Heart left ventricle (tissue), 16 donors: ENCODE measurements at regions not wholly inside any gene's neighbourhood (a gene's known extent, or its start where the extent isn't known, plus 50 kb on each side); places are given as distances from the start of the nearest gene placed in this dataset.

Experiments
- ATAC-seq, 4 donors: fragments of 200-7000 bp; cut with Tn5 transposase; one replicate each; pipeline ENCODE4 v1.9.1; 2020 to 2022; ENCODE audit warnings: moderate library complexity in 4 of 4, mild to moderate bottlenecking in 3 of 4, moderate number of reproducible peaks in 1 of 4
- DNase-seq, 5 donors: peaks; one replicate each; pipeline ENCODE4 v3.0.0-alpha.2; 2020
- H3K27ac ChIP-seq, 12 donors: fragments of 200-600 bp; sonication (generic) in 4 of 12; one replicate each; pipeline versions ENCODE4 v1.5.0 to v1.8.0; 2016 to 2022; ENCODE audit warnings: mild to moderate bottlenecking in 2 of 12
- H3K27me3 ChIP-seq, 9 donors: fragments of 200-600 bp; sonication (generic) in 2 of 9; one replicate each; pipeline versions ENCODE4 v1.5.1 to v1.8.0; 2016 to 2022; ENCODE audit warnings: mild to moderate bottlenecking in 3 of 9
- H3K36me3 ChIP-seq, 9 donors: fragments of 200-600 bp; sonication (generic) in 2 of 9; one replicate each; pipeline versions ENCODE4 v1.5.0 to v1.8.0; 2018 to 2022; ENCODE audit warnings: mild to moderate bottlenecking in 2 of 9
- H3K4me1 ChIP-seq, 12 donors: fragments of 200-600 bp; sonication (generic) in 4 of 12; one replicate each; pipeline versions ENCODE4 v1.5.0 to v1.8.0; 2016 to 2022; ENCODE audit warnings: mild to moderate bottlenecking in 3 of 12
- H3K4me3 ChIP-seq, 12 donors: fragments of 200-600 bp; sonication (generic) in 4 of 12; one replicate each; pipeline versions ENCODE4 v1.5.0 to v1.8.0; 2017 to 2022; ENCODE audit warnings: mild to moderate bottlenecking in 9 of 12, moderate library complexity in 4 of 12
- H3K9me3 ChIP-seq, 12 donors: fragments of 200-600 bp; sonication (generic) in 4 of 12; one replicate each; pipeline versions ENCODE4 v1.5.0 to v1.8.0; 2016 to 2022; ENCODE audit warnings: mild to moderate bottlenecking in 1 of 12
- POLR2A ChIP-seq, 2 donors: fragments of 450-650 bp; IDR thresholded peaks; one replicate each; pipeline ENCODE4 v1.6.1; 2017; ENCODE audit warnings: antibody characterized with exemption in 2 of 2, mild to moderate bottlenecking in 2 of 2, moderate library complexity in 2 of 2
- WGBS, 4 donors: extraction: QIAGEN DNeasy Blood & Tissue Kit in 2 of 4; methylation state at CpG; one replicate each; pipeline versions ENCODE4 v1.1.5 to v1.1.7; 2013 to 2018; 5-methylcytosine and 5-hydroxymethylcytosine counted together
- intact Hi-C, 10 donors: fragments of 100-400 bp; cut with DNase I; formaldehyde crosslinking; loops; one replicate each; pipeline versions ENCODE4 v1.11.1 to v1.14.2; 2022
- TF ChIP-seq, protein P1 (sequence below), 12 donors: fragments of 200-600 bp; sonication (generic) in 4 of 12; IDR thresholded peaks; one replicate each; pipeline versions ENCODE4 v1.5.0 to v1.8.0; 2018 to 2022; ENCODE audit warnings: antibody characterized with exemption in 12 of 12, mild to moderate bottlenecking in 5 of 12
- donor health status: ischemic (EF 13 %, LVEDD 7.1; RV severe dilation, severe dysfunction).
- donor health status: healthy with polysubstance abuse.
- donor health status: DM: no; HTN: yes; CAD: no.
- donor health status: DM: no; HTN: no; CAD: no.
- donor health status: ischemic (EF 25% LVEDD 6.9; RV normal size, moderate dysfunction).
- donor health status: ischemic (EF 25% LVEDD 5.7; RV mildly dilated, moderate dysfunction).
- donor health status: healthy.
- donor health status: DM: yes; HTN: yes; CAD: no.
- donor health status: ischemic (EF 35%, LVEDD 5.7; RV mildly dilated, moderate dysfunction).
- donor health status: nonischemic (EF 11% LVEDD 7.7; RV severe dilation, severe dysfunction).
- donor health status: DM: yes; HTN: yes; CAD: no.
- donor health status: PGD.
- donor health status: ischemic (EF 29% LVEDD 5.4; RV normal size, mild dysfunction).
- donor health status: nonischemic (EF 23%, LVEDD 6.1; RV moderate dilation, normal function).

DNA sequence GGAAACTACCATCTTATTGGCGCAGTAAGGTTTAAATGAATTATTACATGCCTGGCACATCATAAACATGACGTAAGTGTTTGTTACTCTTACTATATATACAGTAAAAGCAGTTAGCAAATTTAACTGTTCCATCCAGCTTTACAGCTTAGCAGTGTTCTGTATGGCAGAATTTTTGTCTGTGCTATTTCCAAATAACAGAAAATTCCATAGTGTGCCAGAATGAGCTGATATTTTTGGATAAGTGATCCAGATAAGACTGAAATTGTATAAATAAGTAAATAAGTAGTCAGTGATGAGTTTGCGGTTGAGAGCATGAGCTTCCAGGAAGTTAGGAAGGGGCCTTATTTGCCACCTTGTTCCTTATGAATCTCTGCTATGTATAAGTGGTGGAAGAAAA is 236.5 kb upstream of the SLC10A2 start:
- H3K27ac ChIP-seq = no peak overlapping the region
- H3K4me1 ChIP-seq = no peaks in the 10 kb centered on the region
- no peaks in the 10 kb centered on the region for H3K27me3 ChIP-seq
- no peak overlapping the region for H3K4me3 ChIP-seq
- TF ChIP-seq POLR2A (IDR thresholded peaks at IDR 0.05) = no peak
- TF ChIP-seq, protein P1, sequence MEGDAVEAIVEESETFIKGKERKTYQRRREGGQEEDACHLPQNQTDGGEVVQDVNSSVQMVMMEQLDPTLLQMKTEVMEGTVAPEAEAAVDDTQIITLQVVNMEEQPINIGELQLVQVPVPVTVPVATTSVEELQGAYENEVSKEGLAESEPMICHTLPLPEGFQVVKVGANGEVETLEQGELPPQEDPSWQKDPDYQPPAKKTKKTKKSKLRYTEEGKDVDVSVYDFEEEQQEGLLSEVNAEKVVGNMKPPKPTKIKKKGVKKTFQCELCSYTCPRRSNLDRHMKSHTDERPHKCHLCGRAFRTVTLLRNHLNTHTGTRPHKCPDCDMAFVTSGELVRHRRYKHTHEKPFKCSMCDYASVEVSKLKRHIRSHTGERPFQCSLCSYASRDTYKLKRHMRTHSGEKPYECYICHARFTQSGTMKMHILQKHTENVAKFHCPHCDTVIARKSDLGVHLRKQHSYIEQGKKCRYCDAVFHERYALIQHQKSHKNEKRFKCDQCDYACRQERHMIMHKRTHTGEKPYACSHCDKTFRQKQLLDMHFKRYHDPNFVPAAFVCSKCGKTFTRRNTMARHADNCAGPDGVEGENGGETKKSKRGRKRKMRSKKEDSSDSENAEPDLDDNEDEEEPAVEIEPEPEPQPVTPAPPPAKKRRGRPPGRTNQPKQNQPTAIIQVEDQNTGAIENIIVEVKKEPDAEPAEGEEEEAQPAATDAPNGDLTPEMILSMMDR (IDR thresholded peaks at IDR 0.05) = no peak
- intact Hi-C loops = no loop called here
- no peak for DNase-seq
- H3K36me3 ChIP-seq = no peaks in the 10 kb centered on the region
- 71 to 96% (median 76%) methylated on average over 3 of the region's 3 CpGs for WGBS, 4 donors
- no peak for ATAC-seq
- H3K9me3 ChIP-seq = peaks cover 0 to 4% (median 0%) of the 10 kb centered on the region in 12 donors

DNA sequence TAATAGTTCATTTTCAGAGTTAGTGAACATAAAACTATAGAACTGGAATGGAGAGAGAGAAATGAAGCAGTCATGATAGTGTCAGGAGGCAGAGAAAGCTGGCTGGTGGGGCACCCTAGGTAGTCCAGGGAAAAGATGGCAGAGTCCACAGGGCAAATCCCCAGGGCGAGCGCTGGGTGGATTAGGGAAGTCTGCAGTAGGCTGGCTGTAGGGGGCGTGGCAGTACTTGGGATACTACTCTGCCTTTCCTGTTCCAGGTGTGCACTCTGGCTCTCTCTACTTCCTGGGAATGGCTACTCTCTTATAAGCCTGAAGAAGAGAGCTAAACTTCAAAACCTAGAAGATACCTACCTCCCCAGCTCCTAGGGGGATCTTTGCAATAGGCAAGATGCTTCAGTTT is 232.9 kb upstream of the SLC10A2 start:
- no peak overlapping the region for H3K4me3 ChIP-seq
- peaks cover 0 to 26% (median 4%) of the 10 kb centered on the region in 12 donors for H3K9me3 ChIP-seq
- 79 to 95% (median 84%) methylated on average over 3 of the region's 3 CpGs for WGBS, 4 donors
- intact Hi-C loops = no loop called here
- no peaks in the 10 kb centered on the region for H3K27me3 ChIP-seq
- no peak for DNase-seq
- H3K4me1 ChIP-seq = no peaks in the 10 kb centered on the region
- H3K27ac ChIP-seq = no peak overlapping the region
- TF ChIP-seq POLR2A (IDR thresholded peaks at IDR 0.05) = no peak
- TF ChIP-seq, protein P1 (IDR thresholded peaks at IDR 0.05) = no peak
- no peak for ATAC-seq
- H3K36me3 ChIP-seq = no peaks in the 10 kb centered on the region

DNA sequence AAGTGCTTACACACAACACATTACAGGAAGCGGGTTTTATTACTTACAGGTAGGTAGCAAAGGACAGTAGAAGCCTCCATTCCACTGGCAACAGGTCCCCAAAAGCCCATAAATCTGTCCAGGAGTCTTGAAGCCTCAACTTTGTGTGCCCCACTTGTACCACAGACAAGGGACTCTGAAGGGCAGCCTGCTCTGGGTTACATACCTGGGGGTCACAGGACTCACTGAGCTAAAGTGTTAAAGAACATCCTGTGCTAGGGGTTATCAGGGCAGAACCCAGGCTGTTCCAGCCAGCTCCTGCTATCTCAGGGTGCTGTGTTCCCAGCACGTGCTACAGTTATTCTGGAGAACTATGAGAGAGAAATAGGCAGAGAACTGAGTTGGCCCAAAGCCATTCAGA is 230.9 kb upstream of the SLC10A2 start:
- intact Hi-C loops = no loop called here
- 47 to 68% (median 64%) methylated on average over 2 of the region's 2 CpGs for WGBS, 4 donors
- no peak for ATAC-seq

DNA sequence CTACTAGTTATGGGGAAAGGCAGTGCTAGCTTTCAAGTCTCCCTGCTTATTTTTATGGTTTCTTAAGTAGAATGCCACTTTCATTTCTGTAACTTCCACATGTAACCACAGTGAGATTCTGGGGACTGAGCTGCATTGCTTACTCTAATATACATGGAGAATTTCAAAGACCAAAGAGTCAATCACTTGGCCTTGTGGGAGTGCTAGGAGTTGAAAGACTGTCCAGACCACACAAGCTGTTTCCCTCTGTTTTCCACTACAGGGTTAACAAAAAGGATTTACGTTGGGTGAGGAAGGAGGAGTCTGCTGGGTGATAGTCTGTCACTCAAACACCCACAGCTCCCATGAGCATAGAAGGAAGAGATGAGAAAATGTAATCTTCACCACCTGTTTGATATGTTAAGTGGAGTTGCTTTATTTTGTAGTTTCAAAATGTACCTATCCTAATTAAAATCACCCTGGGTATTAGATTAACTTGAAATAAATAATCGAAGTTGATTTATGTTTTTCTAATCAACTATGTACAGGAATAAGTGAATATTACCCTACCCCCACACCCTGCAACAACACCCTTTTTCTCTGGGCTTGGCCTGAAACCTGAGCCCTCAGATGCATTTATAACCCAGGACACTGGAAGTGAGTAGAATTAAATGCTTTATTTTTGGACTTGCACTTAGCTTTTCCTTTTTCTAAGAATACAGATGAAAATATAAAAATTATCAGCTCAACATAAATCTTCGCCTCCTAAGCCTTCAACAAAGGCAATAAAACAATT is 225.8 kb upstream of the SLC10A2 start:
- peaks cover 0 to 5% (median 0%) of the 10 kb centered on the region in 12 donors for H3K4me1 ChIP-seq
- DNase-seq (no peak), ATAC-seq (no peak)
- H3K27ac ChIP-seq = no peak overlapping the region
- no peaks in the 10 kb centered on the region for H3K36me3 ChIP-seq
- no peaks in the 10 kb centered on the region for H3K27me3 ChIP-seq
- no peak overlapping the region for H3K4me3 ChIP-seq
- WGBS, 4 donors = 45 to 58% (median 49%) methylated on average over 3 of the region's 3 CpGs
- intact Hi-C loops = no loop called here
- no peak for TF ChIP-seq POLR2A (IDR thresholded peaks at IDR 0.05)
- TF ChIP-seq, protein P1 (IDR thresholded peaks at IDR 0.05) = no peak
- peaks cover 0 to 15% (median 2%) of the 10 kb centered on the region in 12 donors for H3K9me3 ChIP-seq

More for the DNA sequence above, 230.9 kb upstream of the SLC10A2 start:
- Histone ChIP-seq H3K4me1 (no peaks in the 10 kb centered on the region), H3K27me3 (no peaks in the 10 kb centered on the region), H3K9me3 (peaks cover 0 to 26% (median 4%) of the 10 kb centered on the region in 12 donors), H3K27ac (no peak overlapping the region), H3K36me3 (no peaks in the 10 kb centered on the region), H3K4me3 (no peak overlapping the region)
- TF ChIP-seq, protein P1 (IDR thresholded peaks at IDR 0.05) = no peak
- no peak for TF ChIP-seq POLR2A (IDR thresholded peaks at IDR 0.05)
- DNase-seq = no peak
